Kasumi-1 (cell line): ENCODE measurements at regions not wholly inside any gene's neighbourhood (a gene's known extent, or its start where the extent isn't known, plus 50 kb on each side); places are given as distances from the start of the nearest gene placed in this dataset.

Experiments used
- DNase-seq, 2 experiments: peaks; one replicate each; lab custom pipeline; 2025; lab: John Stamatoyannopoulos, UW

- DNase-seq: no peak
Observed at GRCh38 chr15:66615846-66616245, 50.0 kb upstream of the LCTL start.

- DNase-seq: peak; percentile 70 to 77
Observed at GRCh38 chr15:66617137-66618090, 51.6 kb upstream of the LCTL start.

- peak; percentile 29 to 34 for DNase-seq
Observed at GRCh38 chr15:66619152-66619903, 53.5 kb upstream of the LCTL start.

- no peak for DNase-seq
Observed at GRCh38 chr15:66620341-66620740, 54.5 kb upstream of the LCTL start.

- no peak for DNase-seq
Observed at GRCh38 chr15:66620744-66621344, 55.0 kb upstream of the LCTL start.

GRCh38 chr15:66621491-66622467 is 56.0 kb upstream of the LCTL start:
- DNase-seq: no peak

GRCh38 chr15:66622591-66623022 is 56.8 kb upstream of the LCTL start:
- no peak for DNase-seq

- no peak for DNase-seq
Observed at GRCh38 chr15:66623801-66624453, 58.1 kb upstream of the LCTL start.

GRCh38 chr15:66625531-66625930 is 59.7 kb upstream of the LCTL start:
- no peak for DNase-seq

- DNase-seq: no peak
Observed at GRCh38 chr15:66625974-66626373, 60.2 kb upstream of the LCTL start.

GRCh38 chr15:66628976-66629723 is 63.4 kb upstream of the LCTL start:
- DNase-seq: no peak

GRCh38 chr15:66629817-66630576 is 64.2 kb upstream of the LCTL start:
- no peak for DNase-seq

GRCh38 chr15:66630801-66631351 is 65.1 kb upstream of the LCTL start:
- DNase-seq: peak; percentile 82

GRCh38 chr15:66631616-66632263 is 65.9 kb upstream of the LCTL start:
- peak in 1 of 2 experiments; percentile 25 for DNase-seq

GRCh38 chr15:66633041-66633937 is 67.5 kb upstream of the LCTL start:
- no peak for DNase-seq

- no peak for DNase-seq
Observed at GRCh38 chr15:66633938-66634250, 68.1 kb upstream of the LCTL start.

GRCh38 chr15:66634540-66634939 is 67.5 kb upstream of the SMAD6 start:
- no peak for DNase-seq

- no peak for DNase-seq
Observed at GRCh38 chr15:66635006-66635405, 67.0 kb upstream of the SMAD6 start.
